HL-60 (cell line): ENCODE measurements at regions not wholly inside any gene's neighbourhood (a gene's known extent, or its start where the extent isn't known, plus 50 kb on each side); places are given as distances from the start of the nearest gene placed in this dataset.

Source experiments
- CTCF ChIP-seq: IDR thresholded peaks from one replicate; pipeline ENCODE4 v1.5.1; 2011; ENCODE audit warnings: low read length, control low read depth, inconsistent platforms; ENCODE audit not compliant: insufficient read depth
- GABPA ChIP-seq: IDR thresholded peaks from 2 replicates; pipeline ENCODE4 v1.6.1; 2012; ENCODE audit warnings: low read depth
- POLR2AphosphoS5 ChIP-seq: IDR thresholded peaks from 2 replicates; pipeline ENCODE4 v1.6.1; 2012; ENCODE audit warnings: low read depth
- TF ChIP-seq, protein P1 (sequence below): IDR thresholded peaks from 2 replicates; pipeline ENCODE4 v1.6.1; 2012; ENCODE audit warnings: low read depth; ENCODE audit not compliant: insufficient replicate concordance

- TF ChIP-seq CTCF (no peak), POLR2AphosphoS5 (no peak), GABPA (no peak)
- TF ChIP-seq, protein P1, sequence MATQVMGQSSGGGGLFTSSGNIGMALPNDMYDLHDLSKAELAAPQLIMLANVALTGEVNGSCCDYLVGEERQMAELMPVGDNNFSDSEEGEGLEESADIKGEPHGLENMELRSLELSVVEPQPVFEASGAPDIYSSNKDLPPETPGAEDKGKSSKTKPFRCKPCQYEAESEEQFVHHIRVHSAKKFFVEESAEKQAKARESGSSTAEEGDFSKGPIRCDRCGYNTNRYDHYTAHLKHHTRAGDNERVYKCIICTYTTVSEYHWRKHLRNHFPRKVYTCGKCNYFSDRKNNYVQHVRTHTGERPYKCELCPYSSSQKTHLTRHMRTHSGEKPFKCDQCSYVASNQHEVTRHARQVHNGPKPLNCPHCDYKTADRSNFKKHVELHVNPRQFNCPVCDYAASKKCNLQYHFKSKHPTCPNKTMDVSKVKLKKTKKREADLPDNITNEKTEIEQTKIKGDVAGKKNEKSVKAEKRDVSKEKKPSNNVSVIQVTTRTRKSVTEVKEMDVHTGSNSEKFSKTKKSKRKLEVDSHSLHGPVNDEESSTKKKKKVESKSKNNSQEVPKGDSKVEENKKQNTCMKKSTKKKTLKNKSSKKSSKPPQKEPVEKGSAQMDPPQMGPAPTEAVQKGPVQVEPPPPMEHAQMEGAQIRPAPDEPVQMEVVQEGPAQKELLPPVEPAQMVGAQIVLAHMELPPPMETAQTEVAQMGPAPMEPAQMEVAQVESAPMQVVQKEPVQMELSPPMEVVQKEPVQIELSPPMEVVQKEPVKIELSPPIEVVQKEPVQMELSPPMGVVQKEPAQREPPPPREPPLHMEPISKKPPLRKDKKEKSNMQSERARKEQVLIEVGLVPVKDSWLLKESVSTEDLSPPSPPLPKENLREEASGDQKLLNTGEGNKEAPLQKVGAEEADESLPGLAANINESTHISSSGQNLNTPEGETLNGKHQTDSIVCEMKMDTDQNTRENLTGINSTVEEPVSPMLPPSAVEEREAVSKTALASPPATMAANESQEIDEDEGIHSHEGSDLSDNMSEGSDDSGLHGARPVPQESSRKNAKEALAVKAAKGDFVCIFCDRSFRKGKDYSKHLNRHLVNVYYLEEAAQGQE, result no peak
Measured at GRCh38 chr9:29775491-29775890, 2202.2 kb upstream of the C9orf72 start.
